Activated CD8-positive, alpha-beta T cell treated with anti-CD3 and anti-CD28 coated beads for 36 hours (primary cell): ENCODE measurements at regions not wholly inside any gene's neighbourhood (a gene's known extent, or its start where the extent isn't known, plus 50 kb on each side); places are given as distances from the start of the nearest gene placed in this dataset.

Experiments
- ATAC-seq: fragments of 200-7000 bp; cut with Tn5 transposase; one replicate; pipeline ENCODE4 v1.10.0; 2021; ENCODE audit warnings: mild to moderate bottlenecking, moderate library complexity
- CTCF ChIA-PET: fragments of 350-600 bp; sonication (Branson Sonifier 250); formaldehyde crosslinking; loops from one replicate; lab custom pipeline; 2021; ENCODE audit warnings: antibody characterized with exemption; lab: Charles Lee
- POLR2A ChIA-PET: fragments of 350-600 bp; sonication (Branson Sonifier 250); formaldehyde crosslinking; loops from one replicate; lab custom pipeline; 2021; ENCODE audit warnings: antibody characterized with exemption; lab: Charles Lee
- DNase-seq: peaks from one replicate; pipeline ENCODE4 v3.0.0-alpha.2; 2020
- H3K27ac Mint-ChIP-seq: one replicate; pipeline ENCODE4 v1.8.0; 2021; ENCODE audit warnings: mild to moderate bottlenecking, mixed read lengths
- H3K27me3 Mint-ChIP-seq: one replicate; pipeline ENCODE4 v1.8.0; 2021; ENCODE audit warnings: mixed read lengths
- H3K36me3 Mint-ChIP-seq: one replicate; pipeline ENCODE4 v1.8.0; 2021; ENCODE audit warnings: low read depth, mixed read lengths
- H3K4me1 Mint-ChIP-seq: one replicate; pipeline ENCODE4 v1.8.0; 2021; ENCODE audit warnings: low read depth, mixed read lengths
- H3K4me3 Mint-ChIP-seq: one replicate; pipeline ENCODE4 v1.8.0; 2021; ENCODE audit warnings: mild to moderate bottlenecking, moderate library complexity, mixed read lengths
- H3K9me3 Mint-ChIP-seq: one replicate; pipeline ENCODE4 v1.8.0; 2021; ENCODE audit warnings: mixed read lengths
- intact Hi-C: fragments of 100-400 bp; cut with micrococcal nuclease; formaldehyde crosslinking; loops from one replicate; pipeline ENCODE4 v1.10.0; 2022
- TF ChIP-seq, protein P1 (sequence below): fragments of 200-600 bp; IDR thresholded peaks from one replicate; pipeline ENCODE4 v1.8.0; 2022; ENCODE audit warnings: antibody characterized with exemption, mild to moderate bottlenecking

DNA sequence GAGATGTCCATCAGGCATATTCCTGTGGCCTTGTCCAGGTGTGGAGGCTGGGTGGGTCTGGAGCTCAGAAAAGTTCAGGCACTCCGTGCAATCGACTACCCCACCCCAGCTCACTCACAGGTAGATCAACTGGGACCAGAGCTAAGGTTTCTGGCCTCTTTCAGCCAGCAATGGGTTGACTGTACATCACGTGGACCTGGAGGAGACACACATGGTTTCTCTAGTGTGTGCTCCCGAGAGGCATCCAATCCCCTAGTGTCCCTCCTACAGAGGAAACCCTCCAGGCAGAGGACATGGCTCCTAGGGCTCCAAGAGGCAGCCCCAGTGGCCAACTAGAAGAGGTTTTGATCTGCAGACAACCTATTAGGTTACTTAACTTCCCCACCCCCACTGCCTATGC lies 119.5 kb upstream of the RGS6 start:
- TF ChIP-seq, protein P1, sequence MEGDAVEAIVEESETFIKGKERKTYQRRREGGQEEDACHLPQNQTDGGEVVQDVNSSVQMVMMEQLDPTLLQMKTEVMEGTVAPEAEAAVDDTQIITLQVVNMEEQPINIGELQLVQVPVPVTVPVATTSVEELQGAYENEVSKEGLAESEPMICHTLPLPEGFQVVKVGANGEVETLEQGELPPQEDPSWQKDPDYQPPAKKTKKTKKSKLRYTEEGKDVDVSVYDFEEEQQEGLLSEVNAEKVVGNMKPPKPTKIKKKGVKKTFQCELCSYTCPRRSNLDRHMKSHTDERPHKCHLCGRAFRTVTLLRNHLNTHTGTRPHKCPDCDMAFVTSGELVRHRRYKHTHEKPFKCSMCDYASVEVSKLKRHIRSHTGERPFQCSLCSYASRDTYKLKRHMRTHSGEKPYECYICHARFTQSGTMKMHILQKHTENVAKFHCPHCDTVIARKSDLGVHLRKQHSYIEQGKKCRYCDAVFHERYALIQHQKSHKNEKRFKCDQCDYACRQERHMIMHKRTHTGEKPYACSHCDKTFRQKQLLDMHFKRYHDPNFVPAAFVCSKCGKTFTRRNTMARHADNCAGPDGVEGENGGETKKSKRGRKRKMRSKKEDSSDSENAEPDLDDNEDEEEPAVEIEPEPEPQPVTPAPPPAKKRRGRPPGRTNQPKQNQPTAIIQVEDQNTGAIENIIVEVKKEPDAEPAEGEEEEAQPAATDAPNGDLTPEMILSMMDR, result no peak
- CTCF ChIA-PET, result no interaction called here

DNA sequence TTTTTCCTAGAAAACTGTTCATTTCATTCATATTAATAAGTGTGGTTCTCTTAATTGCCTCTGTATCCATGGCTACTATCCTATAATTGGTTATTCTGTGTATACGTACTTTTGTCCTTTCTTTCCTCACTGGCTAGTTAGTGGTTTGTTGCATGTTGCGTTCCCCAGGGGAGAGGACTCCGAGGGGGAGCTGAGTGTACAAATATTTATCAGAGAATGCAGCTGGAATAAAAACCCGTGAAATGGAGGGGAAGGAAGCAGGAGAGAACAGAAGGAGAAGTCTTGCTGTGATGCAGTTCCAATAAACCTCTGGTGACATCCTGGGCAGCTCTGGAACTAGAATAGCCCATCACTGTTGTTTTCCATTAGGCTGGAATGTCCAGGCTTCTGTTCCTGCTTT lies 117.1 kb upstream of the RGS6 start:
- ChIA-PET CTCF (no interaction called here), POLR2A (no interaction called here)
- TF ChIP-seq, protein P1, result no peak
- H3K27ac Mint-ChIP-seq, result no peak overlapping the region
- intact Hi-C loops, result no loop called here
- H3K9me3 Mint-ChIP-seq, result peaks cover 3% of the 10 kb centered on the region
- ATAC-seq (no peak), DNase-seq (no peak)
- H3K36me3 Mint-ChIP-seq, result peaks cover 3% of the 10 kb centered on the region
- peaks cover 9% of the 10 kb centered on the region for H3K27me3 Mint-ChIP-seq
- H3K4me1 Mint-ChIP-seq, result no peaks in the 10 kb centered on the region
- no peak overlapping the region for H3K4me3 Mint-ChIP-seq

More for the DNA sequence above, 119.5 kb upstream of the RGS6 start:
- Mint-ChIP-seq H3K4me3 (no peak overlapping the region), H3K27ac (no peak overlapping the region), H3K36me3 (peaks cover 3% of the 10 kb centered on the region), H3K4me1 (no peaks in the 10 kb centered on the region), H3K27me3 (peaks cover 14% of the 10 kb centered on the region), H3K9me3 (peaks cover 3% of the 10 kb centered on the region)
- POLR2A ChIA-PET, result no interaction called here
- DNase-seq (no peak), ATAC-seq (no peak)
- intact Hi-C loops, result no loop called here

DNA sequence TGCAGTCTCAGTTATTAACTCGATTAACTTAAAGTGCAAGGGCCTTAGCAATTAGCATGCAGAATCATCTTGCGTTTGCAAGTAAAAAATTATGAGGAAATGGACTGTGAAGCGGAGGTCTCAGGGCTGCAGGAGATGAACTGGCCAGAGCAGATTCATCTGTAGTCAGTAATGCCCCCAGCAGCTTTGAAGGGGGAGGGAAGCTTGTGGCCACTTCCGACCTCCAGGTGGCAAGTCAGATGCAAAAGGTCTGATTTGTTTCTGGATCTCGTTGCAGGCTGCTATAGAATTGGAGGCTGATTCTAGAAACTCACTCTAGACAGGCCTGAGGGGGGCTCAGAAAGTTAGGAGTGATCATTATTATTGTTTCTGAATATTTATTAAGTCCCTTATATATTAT lies 107.4 kb upstream of the RGS6 start:
- TF ChIP-seq, protein P1, result no peak
- ATAC-seq, result no peak
- Mint-ChIP-seq H3K4me1 (no peaks in the 10 kb centered on the region), H3K27ac (no peak overlapping the region), H3K36me3 (no peaks in the 10 kb centered on the region), H3K9me3 (no peaks in the 10 kb centered on the region), H3K27me3 (peaks cover 13% of the 10 kb centered on the region), H3K4me3 (no peak overlapping the region)
- ChIA-PET POLR2A (no interaction called here), CTCF (no interaction called here)
- no peak for DNase-seq
- intact Hi-C loops, result no loop called here

DNA sequence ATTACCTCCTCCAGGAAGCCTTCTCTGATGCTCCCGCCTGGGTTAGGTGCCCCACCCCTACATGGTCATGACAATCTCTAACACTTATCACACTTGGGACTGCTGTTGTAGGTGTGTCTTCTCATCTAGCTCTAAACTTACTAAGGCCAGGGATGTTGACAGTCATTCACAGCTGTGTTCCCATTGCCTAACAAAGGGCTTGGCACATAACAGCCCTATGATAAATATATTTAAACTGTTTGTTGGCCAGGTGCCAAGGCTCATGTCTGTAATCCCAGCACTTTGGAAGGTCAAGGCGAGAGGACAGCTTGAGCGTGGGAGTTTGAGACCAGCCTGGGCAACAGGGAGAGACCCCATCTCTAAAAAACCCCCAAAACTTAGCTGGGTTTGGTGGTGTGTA lies 98.8 kb upstream of the RGS6 start:
- POLR2A ChIA-PET, result no interaction called here
- DNase-seq (no peak), ATAC-seq (no peak)
- Mint-ChIP-seq H3K36me3 (no peaks in the 10 kb centered on the region), H3K27me3 (peaks cover 4% of the 10 kb centered on the region), H3K9me3 (peaks cover 7% of the 10 kb centered on the region), H3K27ac (no peak overlapping the region), H3K4me3 (no peak overlapping the region), H3K4me1 (no peaks in the 10 kb centered on the region)
- CTCF ChIA-PET, result interaction anchor here (0.7 to 2.1 kb wide), 2 partner anchors 21 to 337 kb away, joined by 3 to 14 read pairs; no protein-coding TSS in a partner anchor
- TF ChIP-seq, protein P1, result no peak
- intact Hi-C loops, result no loop called here

DNA sequence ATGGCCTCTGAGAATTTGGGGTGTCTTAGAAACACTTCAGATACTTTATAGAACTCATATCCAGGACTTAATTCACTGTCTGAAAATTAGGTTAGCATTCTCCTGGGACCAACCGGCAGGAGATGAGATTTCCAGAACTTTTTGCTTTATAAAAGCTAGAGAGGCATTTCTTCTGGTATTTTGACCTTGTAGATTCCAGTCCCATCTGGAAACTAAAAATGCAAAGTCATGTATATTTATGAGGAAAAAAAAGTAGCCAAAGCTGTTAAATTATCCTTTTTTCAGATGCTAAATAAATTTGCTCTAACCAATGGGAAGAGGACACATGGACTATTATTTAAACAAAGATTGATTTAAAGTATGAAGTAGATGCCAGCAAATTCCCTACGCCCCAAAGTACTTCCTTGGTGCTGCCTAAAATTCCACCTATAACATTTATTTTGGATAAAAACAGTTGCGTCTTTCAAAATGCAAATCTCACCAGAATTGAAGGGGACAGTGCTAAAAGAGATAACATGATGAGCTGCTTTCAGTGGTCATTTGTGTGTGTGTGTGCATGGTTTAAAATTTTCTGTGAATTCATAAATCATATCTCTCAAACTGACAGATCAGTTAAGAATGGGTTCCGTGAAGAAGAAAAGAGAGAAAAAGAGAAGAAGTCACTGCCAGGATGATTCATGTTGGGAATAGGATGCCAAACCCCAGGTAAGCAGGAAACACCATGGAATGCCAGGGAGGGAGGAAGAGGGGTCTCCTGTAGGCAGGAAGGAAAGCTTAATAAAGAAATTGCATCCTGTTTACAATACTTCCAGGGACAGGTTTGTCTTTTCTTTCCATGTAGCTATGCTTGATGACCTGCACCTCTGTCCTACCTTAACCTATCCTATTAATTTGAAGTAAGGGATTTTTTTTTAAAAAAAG lies 97.7 kb upstream of the RGS6 start:
- Mint-ChIP-seq H3K4me1 (no peaks in the 10 kb centered on the region), H3K9me3 (peaks cover 7% of the 10 kb centered on the region), H3K4me3 (no peak overlapping the region), H3K36me3 (no peaks in the 10 kb centered on the region), H3K27me3 (peaks cover 1% of the 10 kb centered on the region), H3K27ac (no peak overlapping the region)
- ChIA-PET POLR2A (no interaction called here), CTCF (interaction anchor here (2.1 kb wide), 1 partner anchor 20 kb away, joined by 14 read pairs; no protein-coding TSS in a partner anchor)
- intact Hi-C loops, result no loop called here
- no peak for ATAC-seq
- TF ChIP-seq, protein P1, result no peak
- no peak for DNase-seq
